Epithelial cell of proximal tubule (primary cell): ENCODE measurements at regions not wholly inside any gene's neighbourhood (a gene's known extent, or its start where the extent isn't known, plus 50 kb on each side); places are given as distances from the start of the nearest gene placed in this dataset.

Source experiments
- DNase-seq: peaks from one replicate; pipeline ENCODE4 v3.0.0-alpha.2; 2011; ENCODE audit warnings: low read depth
- H3K4me3 ChIP-seq: 2 replicates; pipeline ENCODE4 v1.5.1; 2011; ENCODE audit warnings: low read depth, mild to moderate bottlenecking, low read length
- TF ChIP-seq, protein P1 (sequence below): conservative IDR thresholded peaks from 2 replicates; pipeline ENCODE4 v1.5.1; 2012; ENCODE audit warnings: low read depth, mild to moderate bottlenecking, low read length

DNA sequence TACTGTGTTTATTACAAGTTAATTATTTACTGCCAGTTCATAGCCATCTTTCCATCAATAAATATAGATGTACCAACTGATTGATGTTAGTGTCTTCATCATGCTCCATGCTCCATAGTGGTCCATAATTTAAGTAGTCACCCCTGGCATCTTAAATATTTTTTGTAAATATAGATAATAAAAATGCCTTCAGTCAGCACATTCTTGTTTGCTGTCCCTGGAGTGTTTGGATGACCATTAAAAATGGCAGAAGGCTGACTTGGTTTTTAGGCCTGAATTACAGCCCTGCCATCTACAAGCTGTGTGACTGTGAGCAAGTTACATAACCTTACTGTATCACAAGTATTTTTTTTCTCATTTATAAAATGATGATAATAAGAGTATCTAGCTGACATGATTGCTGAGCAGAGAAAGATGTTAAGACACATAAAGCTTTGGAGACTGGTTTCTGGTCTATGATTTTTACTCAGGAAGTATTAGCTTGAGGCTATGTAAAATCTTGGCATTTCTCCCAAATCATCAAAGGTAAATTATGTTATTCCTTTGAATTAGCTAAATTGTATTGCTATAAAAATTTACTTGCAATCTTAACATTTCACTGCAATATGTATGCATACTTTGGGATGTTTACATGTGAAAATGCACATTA lies 427.2 kb downstream of the USP25 start:
- H3K4me3 ChIP-seq: no peak overlapping the region
- TF ChIP-seq, protein P1, sequence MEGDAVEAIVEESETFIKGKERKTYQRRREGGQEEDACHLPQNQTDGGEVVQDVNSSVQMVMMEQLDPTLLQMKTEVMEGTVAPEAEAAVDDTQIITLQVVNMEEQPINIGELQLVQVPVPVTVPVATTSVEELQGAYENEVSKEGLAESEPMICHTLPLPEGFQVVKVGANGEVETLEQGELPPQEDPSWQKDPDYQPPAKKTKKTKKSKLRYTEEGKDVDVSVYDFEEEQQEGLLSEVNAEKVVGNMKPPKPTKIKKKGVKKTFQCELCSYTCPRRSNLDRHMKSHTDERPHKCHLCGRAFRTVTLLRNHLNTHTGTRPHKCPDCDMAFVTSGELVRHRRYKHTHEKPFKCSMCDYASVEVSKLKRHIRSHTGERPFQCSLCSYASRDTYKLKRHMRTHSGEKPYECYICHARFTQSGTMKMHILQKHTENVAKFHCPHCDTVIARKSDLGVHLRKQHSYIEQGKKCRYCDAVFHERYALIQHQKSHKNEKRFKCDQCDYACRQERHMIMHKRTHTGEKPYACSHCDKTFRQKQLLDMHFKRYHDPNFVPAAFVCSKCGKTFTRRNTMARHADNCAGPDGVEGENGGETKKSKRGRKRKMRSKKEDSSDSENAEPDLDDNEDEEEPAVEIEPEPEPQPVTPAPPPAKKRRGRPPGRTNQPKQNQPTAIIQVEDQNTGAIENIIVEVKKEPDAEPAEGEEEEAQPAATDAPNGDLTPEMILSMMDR: no peak
- DNase-seq: no peak

DNA sequence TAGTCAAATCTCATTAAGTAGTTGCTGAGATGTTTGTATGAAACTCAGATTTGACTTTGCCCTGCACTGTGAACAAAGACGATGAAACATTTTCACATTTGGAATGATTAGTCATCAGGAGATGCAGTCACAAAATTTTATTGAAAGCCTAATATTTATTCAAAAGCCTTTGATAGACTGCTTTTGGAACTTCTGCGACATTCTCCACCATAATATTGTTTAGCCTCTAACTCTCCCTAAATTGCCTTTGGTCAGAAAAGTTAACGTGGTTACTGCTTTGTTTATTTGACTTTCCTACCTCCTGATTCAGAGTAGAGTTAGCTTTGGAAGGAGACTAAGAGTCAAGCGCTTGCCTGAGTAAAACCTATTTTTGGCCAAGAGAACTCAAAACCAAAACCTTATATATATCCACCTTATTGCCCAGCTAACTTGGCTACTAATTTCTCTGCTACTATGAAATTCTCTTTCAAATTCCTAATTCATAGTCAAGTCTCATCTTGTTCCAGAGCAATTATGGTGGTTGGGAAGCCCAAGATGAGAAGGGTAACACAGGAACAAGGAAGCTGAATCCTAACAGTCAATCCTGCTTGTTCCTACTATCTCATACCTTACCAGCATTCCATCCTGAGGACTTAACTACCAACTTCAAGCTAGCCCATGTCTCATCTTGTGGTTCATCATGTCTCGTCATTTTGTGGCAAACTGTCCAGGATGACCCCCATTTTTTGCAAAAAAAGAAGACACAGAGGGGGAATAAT lies 429.6 kb downstream of the USP25 start:
- TF ChIP-seq, protein P1: no peak
- no peak overlapping the region for H3K4me3 ChIP-seq
- no peak for DNase-seq

DNA sequence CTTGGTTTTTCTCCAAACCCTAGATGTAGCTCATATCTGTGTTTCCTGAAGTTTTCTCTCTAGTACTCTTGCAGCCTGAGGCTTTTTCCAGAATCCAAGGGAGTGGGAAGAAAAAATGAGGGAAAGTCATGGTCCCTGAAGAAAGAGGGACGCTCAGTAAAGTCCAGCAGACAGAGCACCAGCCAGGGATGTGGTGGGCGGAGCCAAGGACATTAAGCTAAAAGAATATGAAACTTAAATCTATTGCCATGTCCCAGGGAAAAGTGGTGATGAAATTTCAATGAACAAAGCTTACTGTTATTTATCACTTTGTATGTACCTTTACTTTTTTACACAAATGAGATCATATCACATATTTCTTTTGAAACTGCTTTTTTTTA lies 430.2 kb downstream of the USP25 start:
- TF ChIP-seq, protein P1: no peak
- no peak for DNase-seq
- no peak overlapping the region for H3K4me3 ChIP-seq

- no peak overlapping the region for H3K4me3 ChIP-seq
- TF ChIP-seq, protein P1: no peak
- DNase-seq: no peak
These were observed 433.2 kb downstream of the USP25 start for GRCh38 chr21:16162953-16163352.

DNA sequence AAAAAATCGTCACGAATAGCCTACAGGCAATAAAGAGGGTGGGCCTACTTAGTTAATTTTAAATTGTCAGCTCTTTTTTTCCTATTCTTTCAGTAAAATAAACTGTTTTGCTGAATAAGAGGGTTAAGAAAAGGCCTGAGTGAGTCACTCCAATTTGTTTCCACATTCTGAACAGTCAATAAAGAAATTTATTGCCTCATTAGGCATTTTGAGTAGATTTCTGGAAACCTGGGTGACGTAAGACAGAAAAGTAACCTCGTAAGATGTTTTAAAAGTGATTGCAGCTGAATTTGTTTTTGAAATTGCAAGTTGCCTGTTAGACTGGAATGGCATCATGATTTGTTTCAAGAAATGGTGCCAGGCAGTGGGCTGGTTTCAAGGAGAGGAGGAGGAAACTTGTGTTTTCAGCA lies 439.3 kb downstream of the USP25 start:
- H3K4me3 ChIP-seq: no peak overlapping the region
- TF ChIP-seq, protein P1: no peak
- no peak for DNase-seq

GRCh38 chr21:16169779-16170178 lies 440.0 kb downstream of the USP25 start:
- DNase-seq: no peak
- H3K4me3 ChIP-seq: no peak overlapping the region
- TF ChIP-seq, protein P1: no peak

DNA sequence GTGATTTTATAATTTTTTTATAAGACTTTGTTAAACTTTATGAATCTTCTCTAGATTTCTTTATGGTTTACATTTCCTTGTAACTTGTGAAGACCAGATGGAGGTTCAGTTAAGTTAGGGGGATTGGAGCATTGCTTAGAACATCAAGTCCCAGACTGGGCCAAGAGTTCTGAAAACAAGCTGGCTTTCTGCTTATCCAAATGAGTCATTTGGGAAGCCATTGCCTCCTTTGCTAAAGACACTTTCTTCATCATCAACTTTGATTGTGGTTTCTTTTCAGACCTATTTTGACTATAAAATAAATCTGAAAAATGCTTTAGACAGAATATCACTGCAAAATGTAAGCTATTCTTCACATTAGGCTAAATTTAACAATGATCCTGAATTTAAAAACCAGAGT lies 446.8 kb downstream of the USP25 start:
- no peak for DNase-seq
- H3K4me3 ChIP-seq: no peak overlapping the region
- TF ChIP-seq, protein P1: no peak
